ENCODE measurements at regions not wholly inside any gene's neighbourhood (a gene's known extent, or its start where the extent isn't known, plus 50 kb on each side); places are given as distances from the start of the nearest gene placed in this dataset.

DNA sequence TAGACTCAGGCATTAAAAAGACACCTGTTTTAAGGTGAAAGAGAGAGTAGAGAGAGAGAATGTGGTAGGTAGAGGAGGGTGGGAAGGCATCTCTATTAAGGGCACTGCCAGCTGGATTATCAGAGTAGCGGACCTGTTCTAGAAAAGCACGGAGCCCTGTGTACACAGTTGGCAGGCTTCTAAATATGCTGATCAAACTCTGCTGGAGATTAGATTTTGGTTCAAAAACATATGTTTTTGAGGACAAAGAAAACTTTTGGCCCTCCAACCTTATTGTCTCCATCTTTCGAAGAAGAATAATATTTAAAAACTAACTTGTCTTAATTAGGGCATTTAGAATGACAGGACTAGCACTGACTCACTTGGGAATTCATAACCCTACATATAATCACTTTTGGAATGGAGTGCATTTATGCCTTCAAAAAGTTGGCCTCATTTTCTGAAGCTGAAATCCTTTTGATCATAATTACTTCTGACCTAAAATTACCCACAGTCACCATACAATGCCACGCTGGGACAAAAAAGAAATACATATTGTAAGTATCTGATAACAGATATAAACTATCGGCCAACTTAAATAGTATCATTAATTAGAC, 254.6 kb downstream of the MEIS1 start:
- H3K4me3 ChIP-seq (ENCODE audit: low read depth, low read length) = no peak overlapping the region
- DNase-seq (ENCODE audit: low read depth) = peak; percentile 71
- TF ChIP-seq, protein P1, sequence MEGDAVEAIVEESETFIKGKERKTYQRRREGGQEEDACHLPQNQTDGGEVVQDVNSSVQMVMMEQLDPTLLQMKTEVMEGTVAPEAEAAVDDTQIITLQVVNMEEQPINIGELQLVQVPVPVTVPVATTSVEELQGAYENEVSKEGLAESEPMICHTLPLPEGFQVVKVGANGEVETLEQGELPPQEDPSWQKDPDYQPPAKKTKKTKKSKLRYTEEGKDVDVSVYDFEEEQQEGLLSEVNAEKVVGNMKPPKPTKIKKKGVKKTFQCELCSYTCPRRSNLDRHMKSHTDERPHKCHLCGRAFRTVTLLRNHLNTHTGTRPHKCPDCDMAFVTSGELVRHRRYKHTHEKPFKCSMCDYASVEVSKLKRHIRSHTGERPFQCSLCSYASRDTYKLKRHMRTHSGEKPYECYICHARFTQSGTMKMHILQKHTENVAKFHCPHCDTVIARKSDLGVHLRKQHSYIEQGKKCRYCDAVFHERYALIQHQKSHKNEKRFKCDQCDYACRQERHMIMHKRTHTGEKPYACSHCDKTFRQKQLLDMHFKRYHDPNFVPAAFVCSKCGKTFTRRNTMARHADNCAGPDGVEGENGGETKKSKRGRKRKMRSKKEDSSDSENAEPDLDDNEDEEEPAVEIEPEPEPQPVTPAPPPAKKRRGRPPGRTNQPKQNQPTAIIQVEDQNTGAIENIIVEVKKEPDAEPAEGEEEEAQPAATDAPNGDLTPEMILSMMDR (IDR thresholded peaks at IDR 0.05; ENCODE audit: insufficient read depth, low read length) = no peak

DNA sequence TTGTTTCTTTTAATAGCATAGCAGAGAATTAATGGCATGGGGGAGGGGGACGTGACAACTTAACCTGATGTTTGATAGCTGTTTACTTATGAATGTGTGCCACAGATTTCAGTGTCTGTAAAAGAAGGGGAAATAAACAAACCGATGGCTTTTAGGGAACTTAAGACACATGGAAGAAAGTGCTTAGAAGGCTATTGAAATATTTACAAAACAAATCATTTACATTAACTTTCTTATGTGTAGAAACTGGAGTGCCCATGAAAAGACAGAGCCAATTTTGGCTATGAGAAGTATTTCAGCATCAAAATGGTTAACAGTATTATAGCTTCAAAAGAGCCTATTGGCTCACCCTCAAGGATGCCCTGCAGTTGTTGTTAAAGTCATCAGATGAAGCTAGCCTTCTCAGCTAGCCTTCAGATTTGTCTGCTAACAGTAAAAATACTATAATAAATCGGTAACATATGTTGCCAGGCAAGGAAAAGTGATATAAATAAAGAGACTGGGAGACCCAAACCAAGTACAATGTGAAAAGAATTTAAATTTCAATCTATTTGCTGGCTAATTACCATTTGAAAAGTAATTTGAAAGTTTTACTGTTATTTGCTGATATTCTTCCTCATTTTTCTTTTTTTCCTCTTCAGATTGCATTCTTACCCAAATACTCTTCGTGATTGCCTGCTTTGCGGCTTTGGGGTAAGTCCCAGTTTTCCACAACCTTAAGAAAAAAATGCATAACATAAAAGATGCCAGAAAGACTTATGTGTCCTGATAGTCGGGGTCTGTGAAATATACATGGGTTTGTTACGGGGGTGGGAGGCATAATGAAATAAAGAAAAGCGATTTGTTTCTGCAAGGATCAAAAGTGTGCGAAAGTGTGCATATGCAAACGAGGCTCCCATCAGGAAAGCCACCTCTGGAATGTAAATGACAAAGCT, 256.4 kb downstream of the MEIS1 start:
- H3K4me3 ChIP-seq (ENCODE audit: low read depth, low read length) = peak overlapping the region; percentile 50
- TF ChIP-seq, protein P1 (IDR thresholded peaks at IDR 0.05; ENCODE audit: insufficient read depth, low read length) = no peak
- peak; percentile 82 for DNase-seq (ENCODE audit: low read depth)

DNA sequence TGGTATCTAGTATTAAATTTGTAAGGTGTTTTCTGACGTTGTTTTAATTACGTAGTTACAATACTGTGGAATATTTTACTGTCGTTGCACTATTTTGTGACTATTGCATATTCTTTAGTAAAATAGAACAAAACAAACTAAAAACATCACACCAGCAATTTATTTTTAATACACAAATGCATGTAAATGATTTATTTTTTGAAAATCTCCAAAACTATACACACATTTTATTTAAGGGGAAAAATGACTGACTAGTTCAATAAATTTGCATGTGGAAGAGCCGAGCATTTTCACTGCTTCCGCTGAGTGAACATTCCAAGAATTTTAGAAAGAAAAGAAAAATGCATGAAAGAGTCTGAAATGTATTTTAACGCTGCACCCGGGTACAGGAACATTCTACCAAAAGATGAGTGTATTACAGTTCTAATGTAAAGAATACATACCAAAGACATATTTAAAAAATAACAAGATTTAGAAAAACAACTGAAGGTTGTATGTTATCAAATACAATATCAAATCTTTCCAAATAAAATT, 257.7 kb downstream of the MEIS1 start:
- DNase-seq (ENCODE audit: low read depth) = peak; percentile 62
- TF ChIP-seq, protein P1 (IDR thresholded peaks at IDR 0.05; ENCODE audit: insufficient read depth, low read length) = no peak
- H3K4me3 ChIP-seq (ENCODE audit: low read depth, low read length) = peak overlapping the region; percentile 50

DNA sequence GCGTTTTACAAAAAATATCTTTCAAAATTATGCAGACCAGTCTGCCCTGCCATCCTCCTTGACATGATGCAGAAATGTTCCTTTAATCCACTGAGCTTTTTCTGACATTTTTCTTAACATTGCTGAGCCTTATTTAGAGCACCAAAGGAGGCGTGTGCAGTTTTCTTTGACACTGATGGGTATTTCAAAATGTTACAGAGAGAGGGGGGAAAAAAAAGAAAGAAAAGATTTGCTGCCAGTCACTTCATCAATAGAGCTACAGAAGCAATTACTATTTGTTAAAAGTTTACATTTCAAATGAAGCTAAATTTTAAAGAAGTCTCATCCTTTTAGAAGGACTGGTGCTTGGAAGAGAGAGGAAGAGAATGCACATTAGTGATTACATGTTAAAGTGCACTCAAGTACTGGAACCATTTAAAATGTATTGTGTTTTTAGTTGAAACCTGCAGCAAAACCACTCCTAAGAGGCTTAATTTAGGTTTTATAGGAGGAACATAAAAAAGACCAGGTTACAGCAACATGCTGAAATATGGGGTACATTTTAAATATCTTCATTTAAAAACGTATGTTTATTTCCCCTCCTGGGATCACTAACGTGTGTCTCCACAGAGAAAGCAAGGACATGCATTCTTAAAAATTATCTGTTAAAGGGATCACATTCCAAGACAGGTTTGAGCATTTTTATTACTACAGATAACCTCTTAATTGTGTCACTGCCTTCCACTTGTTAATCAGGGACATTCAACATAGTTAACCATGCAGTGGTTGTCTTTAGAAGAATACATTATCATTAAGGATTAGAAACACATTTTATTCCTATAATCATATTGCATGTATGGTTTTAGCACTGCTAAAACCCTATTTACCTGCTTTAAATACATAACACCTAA, 258.4 kb downstream of the MEIS1 start:
- TF ChIP-seq, protein P1 (IDR thresholded peaks at IDR 0.05; ENCODE audit: insufficient read depth, low read length) = no peak
- peak overlapping the region; percentile 32 for H3K4me3 ChIP-seq (ENCODE audit: low read depth, low read length)
- peak; percentile 60 for DNase-seq (ENCODE audit: low read depth)

DNA sequence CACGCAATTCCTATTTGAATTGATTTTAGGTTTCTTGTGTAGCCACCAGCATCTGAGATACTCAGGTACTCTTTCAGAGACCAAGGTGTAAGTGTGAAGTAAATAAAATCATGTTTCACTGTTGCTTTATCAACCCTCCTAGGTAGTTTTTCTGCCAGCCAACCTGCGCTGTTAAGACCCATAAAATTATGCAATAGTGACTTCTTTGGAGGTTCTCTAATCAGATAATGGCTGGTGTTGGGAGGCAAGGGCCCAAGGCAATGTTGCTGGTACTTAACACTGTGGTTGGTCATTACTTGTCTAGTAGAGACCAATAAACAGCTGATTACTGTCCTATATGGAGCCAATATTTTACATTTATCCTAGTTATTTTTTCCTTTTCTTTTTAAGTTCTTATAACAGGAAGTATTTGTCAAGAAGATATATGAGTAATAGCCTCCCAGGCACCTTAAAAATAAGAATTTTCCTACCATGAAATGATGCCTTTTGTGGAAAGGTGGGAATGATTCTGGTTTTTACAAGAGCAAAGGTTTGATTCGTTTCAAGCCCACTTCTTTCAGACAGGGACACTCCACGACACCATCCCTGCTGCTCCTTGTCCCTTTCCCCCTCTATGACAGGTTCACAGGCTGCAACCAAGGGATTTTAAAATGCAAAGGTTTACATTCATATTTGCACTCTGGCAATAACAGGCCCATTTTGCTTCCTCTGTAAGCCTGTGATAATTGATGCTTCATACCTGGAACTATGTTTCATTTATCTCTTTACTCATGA, 259.3 kb downstream of the MEIS1 start:
- TF ChIP-seq, protein P1 (IDR thresholded peaks at IDR 0.05; ENCODE audit: insufficient read depth, low read length) = no peak
- no peak overlapping the region for H3K4me3 ChIP-seq (ENCODE audit: low read depth, low read length)
- peak; percentile 34 for DNase-seq (ENCODE audit: low read depth)
